ENCODE measurements at regions not wholly inside any gene's neighbourhood (a gene's known extent, or its start where the extent isn't known, plus 50 kb on each side); places are given as distances from the start of the nearest gene placed in this dataset.

- no peak for ATAC-seq
- H3K9me3 ChIP-seq: no peaks in the 10 kb centered on the region
- WGBS, 2 donors: 80 to 85% methylated on average over 14 of the region's 14 CpGs
Observed at GRCh38 chr13:83183439-83184149, 698.7 kb downstream of the SLITRK1 start.

GRCh38 chr13:83182845-83183244 lies 699.4 kb downstream of the SLITRK1 start:
- Histone ChIP-seq H3K27me3 (no peaks in the 10 kb centered on the region), H3K36me3 (no peaks in the 10 kb centered on the region), H3K27ac (no peak overlapping the region), H3K4me3 (no peak overlapping the region), H3K9me3 (no peaks in the 10 kb centered on the region), H3K4me1 (no peaks in the 10 kb centered on the region)
- ATAC-seq: no peak
- intact Hi-C loops (cut with DNase I): no loop called here
- DNase-seq: no peak
- WGBS, 2 donors: 70 to 78% methylated on average over 8 of the region's 8 CpGs
- FAIRE-seq: no peak
- TF ChIP-seq, protein P1, sequence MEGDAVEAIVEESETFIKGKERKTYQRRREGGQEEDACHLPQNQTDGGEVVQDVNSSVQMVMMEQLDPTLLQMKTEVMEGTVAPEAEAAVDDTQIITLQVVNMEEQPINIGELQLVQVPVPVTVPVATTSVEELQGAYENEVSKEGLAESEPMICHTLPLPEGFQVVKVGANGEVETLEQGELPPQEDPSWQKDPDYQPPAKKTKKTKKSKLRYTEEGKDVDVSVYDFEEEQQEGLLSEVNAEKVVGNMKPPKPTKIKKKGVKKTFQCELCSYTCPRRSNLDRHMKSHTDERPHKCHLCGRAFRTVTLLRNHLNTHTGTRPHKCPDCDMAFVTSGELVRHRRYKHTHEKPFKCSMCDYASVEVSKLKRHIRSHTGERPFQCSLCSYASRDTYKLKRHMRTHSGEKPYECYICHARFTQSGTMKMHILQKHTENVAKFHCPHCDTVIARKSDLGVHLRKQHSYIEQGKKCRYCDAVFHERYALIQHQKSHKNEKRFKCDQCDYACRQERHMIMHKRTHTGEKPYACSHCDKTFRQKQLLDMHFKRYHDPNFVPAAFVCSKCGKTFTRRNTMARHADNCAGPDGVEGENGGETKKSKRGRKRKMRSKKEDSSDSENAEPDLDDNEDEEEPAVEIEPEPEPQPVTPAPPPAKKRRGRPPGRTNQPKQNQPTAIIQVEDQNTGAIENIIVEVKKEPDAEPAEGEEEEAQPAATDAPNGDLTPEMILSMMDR (IDR thresholded peaks at IDR 0.05): no peak

More at GRCh38 chr13:83183439-83184149, 698.7 kb downstream of the SLITRK1 start:
- TF ChIP-seq, protein P1 (IDR thresholded peaks at IDR 0.05): no peak
- Histone ChIP-seq H3K4me3 (no peak overlapping the region), H3K36me3 (no peaks in the 10 kb centered on the region), H3K27me3 (no peaks in the 10 kb centered on the region), H3K4me1 (no peaks in the 10 kb centered on the region), H3K27ac (no peak overlapping the region)
- DNase-seq (peak in 1 of 6 donors; percentile 62), FAIRE-seq (no peak)
- intact Hi-C loops (cut with DNase I): no loop called here

- Histone ChIP-seq H3K4me3 (no peak overlapping the region), H3K27me3 (no peaks in the 10 kb centered on the region), H3K36me3 (no peaks in the 10 kb centered on the region), H3K4me1 (no peaks in the 10 kb centered on the region), H3K9me3 (no peaks in the 10 kb centered on the region), H3K27ac (no peak overlapping the region)
- intact Hi-C loops (cut with DNase I): no loop called here
- FAIRE-seq: no peak
- TF ChIP-seq, protein P1 (IDR thresholded peaks at IDR 0.05): no peak
- no peak for ATAC-seq
- no peak for DNase-seq
- WGBS, 2 donors: 0% methylated on average over 1 of the region's 1 CpG
Observed at GRCh38 chr13:83178008-83178407, 704.3 kb downstream of the SLITRK1 start.

- H3K27ac ChIP-seq: no peak overlapping the region
- H3K9me3 ChIP-seq: no peaks in the 10 kb centered on the region
- H3K4me3 ChIP-seq: no peak overlapping the region
- no peaks in the 10 kb centered on the region for H3K27me3 ChIP-seq
- DNase-seq: no peak
- intact Hi-C loops (cut with DNase I): no loop called here
- no peaks in the 10 kb centered on the region for H3K4me1 ChIP-seq
- ATAC-seq: no peak
- FAIRE-seq: no peak
- H3K36me3 ChIP-seq: no peaks in the 10 kb centered on the region
- TF ChIP-seq, protein P1 (IDR thresholded peaks at IDR 0.05): no peak
- 82 to 95% methylated on average over 1 of the region's 1 CpG for WGBS, 2 donors
Observed at GRCh38 chr13:83168590-83168989, 713.7 kb downstream of the SLITRK1 start.

- no peak for ATAC-seq
- Histone ChIP-seq H3K27me3 (no peaks in the 10 kb centered on the region), H3K9me3 (no peaks in the 10 kb centered on the region), H3K4me1 (no peaks in the 10 kb centered on the region), H3K36me3 (no peaks in the 10 kb centered on the region), H3K27ac (no peak overlapping the region), H3K4me3 (no peak overlapping the region)
- WGBS, 2 donors: 85% methylated on average over 3 of the region's 3 CpGs
- TF ChIP-seq, protein P1 (IDR thresholded peaks at IDR 0.05): no peak
- no peak for DNase-seq
- intact Hi-C loops (cut with DNase I): no loop called here
- FAIRE-seq: no peak
Observed at GRCh38 chr13:83167203-83167602, 715.1 kb downstream of the SLITRK1 start.

Data from pancreas (tissue), 10 donors.